Neural progenitor cell (in vitro differentiated cells): ENCODE measurements at regions not wholly inside any gene's neighbourhood (a gene's known extent, or its start where the extent isn't known, plus 50 kb on each side); places are given as distances from the start of the nearest gene placed in this dataset.
A peak's percentile ranks its signal among the peaks of the same experiment; 100 is the strongest.

Source experiments
- DNase-seq: peaks from one replicate; pipeline ENCODE4 v3.0.0-alpha.2; 2016; ENCODE audit warnings: low spot score
- H2AFZ ChIP-seq: fragments of 200-600 bp; sonication (generic); replicated peaks from 2 replicates; pipeline ENCODE4 v1.6.1; 2016; ENCODE audit warnings: antibody characterized with exemption
- H3F3A ChIP-seq: fragments of 200-600 bp; sonication (generic); 2 replicates; pipeline ENCODE4 v1.6.1; 2016; ENCODE audit warnings: antibody characterized with exemption, low read depth
- H3K27ac ChIP-seq: fragments of 200-600 bp; sonication (generic); 2 replicates; pipeline ENCODE4 v1.5.1; 2016; ENCODE audit warnings: mild to moderate bottlenecking
- H3K27me3 ChIP-seq: fragments of 200-600 bp; sonication (generic); 2 replicates; pipeline ENCODE4 v1.6.1; 2016; ENCODE audit warnings: mild to moderate bottlenecking, moderate library complexity
- H3K36me3 ChIP-seq: fragments of 200-600 bp; sonication (generic); 2 replicates; pipeline ENCODE4 v1.5.1; 2016
- H3K4me1 ChIP-seq: fragments of 200-600 bp; sonication (generic); 2 replicates; pipeline ENCODE4 v1.6.1; 2016; ENCODE audit warnings: mixed run types
- H3K4me2 ChIP-seq: fragments of 200-600 bp; sonication (generic); 2 replicates; pipeline ENCODE4 v1.6.1; 2016
- H3K4me3 ChIP-seq: fragments of 200-600 bp; sonication (generic); 2 replicates; pipeline ENCODE4 v1.5.1; 2016
- H3K79me2 ChIP-seq: fragments of 200-600 bp; sonication (generic); 2 replicates; pipeline ENCODE4 v1.6.1; 2016; ENCODE audit warnings: low read depth
- H3K9ac ChIP-seq: fragments of 200-600 bp; sonication (generic); 2 replicates; pipeline ENCODE4 v1.6.1; 2016
- H3K9me3 ChIP-seq: fragments of 200-600 bp; sonication (generic); 2 replicates; pipeline ENCODE4 v1.5.1; 2016; ENCODE audit warnings: low read depth
- H4K20me1 ChIP-seq: fragments of 200-600 bp; sonication (generic); 2 replicates; pipeline ENCODE4 v1.6.1; 2016; ENCODE audit warnings: low read depth
- H3K27ac Mint-ChIP-seq: 3 replicates; pipeline ENCODE4 v1.8.0; 2021; ENCODE audit warnings: mixed read lengths
- H3K27me3 Mint-ChIP-seq: 2 replicates; pipeline ENCODE4 v1.8.0; 2022; ENCODE audit warnings: low read depth, mild to moderate bottlenecking, inconsistent platforms, moderate library complexity, mixed read lengths; ENCODE audit not compliant: insufficient read depth
- H3K36me3 Mint-ChIP-seq: 3 replicates; pipeline ENCODE4 v1.8.0; 2021; ENCODE audit warnings: mixed read lengths
- H3K4me1 Mint-ChIP-seq: 3 replicates; pipeline ENCODE4 v1.8.0; 2021; ENCODE audit warnings: mixed read lengths
- H3K4me3 Mint-ChIP-seq: 3 replicates; pipeline ENCODE4 v1.8.0; 2021; ENCODE audit warnings: mild to moderate bottlenecking, moderate library complexity, mixed read lengths
- H3K9me3 Mint-ChIP-seq: 3 replicates; pipeline ENCODE4 v1.8.0; 2020; ENCODE audit warnings: mixed read lengths
- EZH2 ChIP-seq: fragments of 200-600 bp; sonication (generic); IDR thresholded peaks from 2 replicates; pipeline ENCODE4 v1.6.1; 2017; ENCODE audit warnings: antibody characterized with exemption, mild to moderate bottlenecking, moderate library complexity
- EZH2phosphoT487 ChIP-seq: fragments of 200-600 bp; sonication (generic); IDR thresholded peaks from 2 replicates; pipeline ENCODE4 v1.6.1; 2017; ENCODE audit warnings: antibody characterized with exemption
- TF ChIP-seq, protein P1 (sequence below): fragments of 200-600 bp; sonication (generic); IDR thresholded peaks from 2 replicates; pipeline ENCODE4 v1.5.1; 2017; ENCODE audit warnings: antibody characterized with exemption, mild to moderate bottlenecking

- Histone ChIP-seq H3K27me3 (no peaks in the 10 kb centered on the region), H3F3A (no peaks in the 10 kb centered on the region), H3K36me3 (no peaks in the 10 kb centered on the region), H3K27ac (no peak overlapping the region), H3K9me3 (no peaks in the 10 kb centered on the region), H3K79me2 (no peaks in the 10 kb centered on the region), H3K4me3 (no peak overlapping the region), H2AFZ (no peak overlapping the region), H3K9ac (no peak overlapping the region), H4K20me1 (no peaks in the 10 kb centered on the region), H3K4me1 (peaks cover 6% of the 10 kb centered on the region), H3K4me2 (no peak overlapping the region)
- Mint-ChIP-seq H3K27me3 (peaks cover 2% of the 10 kb centered on the region), H3K36me3 (no peaks in the 10 kb centered on the region), H3K4me1 (peaks cover 7% of the 10 kb centered on the region), H3K27ac (no peak overlapping the region), H3K9me3 (no peaks in the 10 kb centered on the region), H3K4me3 (no peak overlapping the region)
- DNase-seq = no peak
- no peak for TF ChIP-seq EZH2phosphoT487
- TF ChIP-seq, protein P1, sequence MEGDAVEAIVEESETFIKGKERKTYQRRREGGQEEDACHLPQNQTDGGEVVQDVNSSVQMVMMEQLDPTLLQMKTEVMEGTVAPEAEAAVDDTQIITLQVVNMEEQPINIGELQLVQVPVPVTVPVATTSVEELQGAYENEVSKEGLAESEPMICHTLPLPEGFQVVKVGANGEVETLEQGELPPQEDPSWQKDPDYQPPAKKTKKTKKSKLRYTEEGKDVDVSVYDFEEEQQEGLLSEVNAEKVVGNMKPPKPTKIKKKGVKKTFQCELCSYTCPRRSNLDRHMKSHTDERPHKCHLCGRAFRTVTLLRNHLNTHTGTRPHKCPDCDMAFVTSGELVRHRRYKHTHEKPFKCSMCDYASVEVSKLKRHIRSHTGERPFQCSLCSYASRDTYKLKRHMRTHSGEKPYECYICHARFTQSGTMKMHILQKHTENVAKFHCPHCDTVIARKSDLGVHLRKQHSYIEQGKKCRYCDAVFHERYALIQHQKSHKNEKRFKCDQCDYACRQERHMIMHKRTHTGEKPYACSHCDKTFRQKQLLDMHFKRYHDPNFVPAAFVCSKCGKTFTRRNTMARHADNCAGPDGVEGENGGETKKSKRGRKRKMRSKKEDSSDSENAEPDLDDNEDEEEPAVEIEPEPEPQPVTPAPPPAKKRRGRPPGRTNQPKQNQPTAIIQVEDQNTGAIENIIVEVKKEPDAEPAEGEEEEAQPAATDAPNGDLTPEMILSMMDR = peak; percentile 43
Measured at GRCh38 chr18:25915907-25916306, 174.5 kb downstream of the SS18 start.

DNA sequence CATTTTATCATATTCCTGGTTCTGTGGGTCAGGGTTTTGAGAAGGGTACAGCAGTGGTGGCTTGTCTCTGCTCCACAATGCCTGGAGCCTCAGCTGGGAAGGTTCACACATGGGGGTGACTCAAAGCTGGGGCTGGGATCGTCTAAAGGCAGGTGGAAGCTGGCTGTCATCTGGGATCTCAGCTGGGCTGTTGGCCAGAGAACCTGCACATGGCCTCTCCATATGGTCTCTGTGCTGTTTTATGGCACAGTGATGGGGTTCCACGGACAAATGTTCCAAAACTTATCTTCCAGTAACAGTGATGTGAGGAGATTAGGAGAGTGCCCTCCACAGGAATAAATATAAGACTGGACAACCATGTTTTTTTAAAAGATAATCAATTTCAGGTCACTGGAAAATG lies 191.4 kb downstream of the SS18 start:
- no peak overlapping the region for H3K27ac Mint-ChIP-seq
- no peak overlapping the region for H3K4me2 ChIP-seq
- H3K9me3 ChIP-seq = no peaks in the 10 kb centered on the region
- no peaks in the 10 kb centered on the region for H4K20me1 ChIP-seq
- H3K9me3 Mint-ChIP-seq = no peaks in the 10 kb centered on the region
- peaks cover 2% of the 10 kb centered on the region for H3K27me3 Mint-ChIP-seq
- no peak for DNase-seq
- no peaks in the 10 kb centered on the region for H3K27me3 ChIP-seq
- H3F3A ChIP-seq = no peaks in the 10 kb centered on the region
- TF ChIP-seq EZH2phosphoT487 (no peak), EZH2 (no peak)
- TF ChIP-seq, protein P1 = no peak
- H3K4me1 Mint-ChIP-seq = peaks cover 21% of the 10 kb centered on the region
- no peak overlapping the region for H3K4me3 ChIP-seq
- peaks cover 13% of the 10 kb centered on the region for H3K4me1 ChIP-seq
- H3K27ac ChIP-seq = no peak overlapping the region
- no peaks in the 10 kb centered on the region for H3K36me3 Mint-ChIP-seq
- no peak overlapping the region for H3K4me3 Mint-ChIP-seq
- H2AFZ ChIP-seq = no peak overlapping the region
- H3K79me2 ChIP-seq = no peaks in the 10 kb centered on the region
- no peak overlapping the region for H3K9ac ChIP-seq
- H3K36me3 ChIP-seq = no peaks in the 10 kb centered on the region

- Mint-ChIP-seq H3K4me3 (no peak overlapping the region), H3K4me1 (peaks cover 21% of the 10 kb centered on the region), H3K27ac (no peak overlapping the region), H3K36me3 (no peaks in the 10 kb centered on the region), H3K9me3 (peaks cover 2% of the 10 kb centered on the region), H3K27me3 (peaks cover 2% of the 10 kb centered on the region)
- no peaks in the 10 kb centered on the region for H3F3A ChIP-seq
- no peaks in the 10 kb centered on the region for H3K79me2 ChIP-seq
- H3K4me1 ChIP-seq = peaks cover 13% of the 10 kb centered on the region
- no peak overlapping the region for H3K27ac ChIP-seq
- no peaks in the 10 kb centered on the region for H4K20me1 ChIP-seq
- peak; percentile 43 for DNase-seq
- no peak for TF ChIP-seq EZH2phosphoT487
- TF ChIP-seq, protein P1 = no peak
- TF ChIP-seq EZH2 = no peak
- no peak overlapping the region for H2AFZ ChIP-seq
- no peak overlapping the region for H3K9ac ChIP-seq
- H3K27me3 ChIP-seq = no peaks in the 10 kb centered on the region
- no peak overlapping the region for H3K4me3 ChIP-seq
- no peaks in the 10 kb centered on the region for H3K36me3 ChIP-seq
- no peaks in the 10 kb centered on the region for H3K9me3 ChIP-seq
- peak overlapping the region; percentile 54 for H3K4me2 ChIP-seq
Measured at GRCh38 chr18:25896956-25897355, 193.5 kb downstream of the SS18 start.
